HL-60 (cell line): ENCODE measurements at regions not wholly inside any gene's neighbourhood (a gene's known extent, or its start where the extent isn't known, plus 50 kb on each side); places are given as distances from the start of the nearest gene placed in this dataset.

Experiments
- POLR2AphosphoS5 ChIP-seq: IDR thresholded peaks from 2 replicates; pipeline ENCODE4 v1.6.1; 2012; ENCODE audit warnings: low read depth
- TF ChIP-seq, protein P1 (sequence below): IDR thresholded peaks from one replicate; pipeline ENCODE4 v1.5.1; 2011; ENCODE audit warnings: low read length, control low read depth, inconsistent platforms; ENCODE audit not compliant: insufficient read depth
- TF ChIP-seq, protein P2 (sequence below): IDR thresholded peaks from 2 replicates; pipeline ENCODE4 v1.6.1; 2012; ENCODE audit warnings: low read depth; ENCODE audit not compliant: insufficient replicate concordance

DNA sequence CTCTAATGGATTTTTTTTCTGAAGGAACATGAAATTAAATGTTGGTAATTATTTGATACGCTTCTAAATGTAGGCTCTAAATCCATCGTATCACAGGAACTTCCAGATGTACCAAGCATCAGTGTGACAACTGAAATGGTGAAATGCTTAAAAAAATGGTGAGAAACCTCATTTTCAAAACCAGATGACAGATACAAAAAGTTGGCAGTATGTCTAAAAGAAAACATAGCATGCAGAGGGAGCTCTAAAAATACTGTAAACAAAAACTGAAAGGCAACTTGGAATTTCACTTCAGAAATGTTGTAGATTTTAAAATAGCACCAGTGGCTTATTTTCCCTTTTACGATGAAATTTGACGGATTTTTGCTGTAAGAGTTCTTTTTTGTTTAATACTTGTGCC is 1043.6 kb upstream of the WWC1 start:
- TF ChIP-seq, protein P1, sequence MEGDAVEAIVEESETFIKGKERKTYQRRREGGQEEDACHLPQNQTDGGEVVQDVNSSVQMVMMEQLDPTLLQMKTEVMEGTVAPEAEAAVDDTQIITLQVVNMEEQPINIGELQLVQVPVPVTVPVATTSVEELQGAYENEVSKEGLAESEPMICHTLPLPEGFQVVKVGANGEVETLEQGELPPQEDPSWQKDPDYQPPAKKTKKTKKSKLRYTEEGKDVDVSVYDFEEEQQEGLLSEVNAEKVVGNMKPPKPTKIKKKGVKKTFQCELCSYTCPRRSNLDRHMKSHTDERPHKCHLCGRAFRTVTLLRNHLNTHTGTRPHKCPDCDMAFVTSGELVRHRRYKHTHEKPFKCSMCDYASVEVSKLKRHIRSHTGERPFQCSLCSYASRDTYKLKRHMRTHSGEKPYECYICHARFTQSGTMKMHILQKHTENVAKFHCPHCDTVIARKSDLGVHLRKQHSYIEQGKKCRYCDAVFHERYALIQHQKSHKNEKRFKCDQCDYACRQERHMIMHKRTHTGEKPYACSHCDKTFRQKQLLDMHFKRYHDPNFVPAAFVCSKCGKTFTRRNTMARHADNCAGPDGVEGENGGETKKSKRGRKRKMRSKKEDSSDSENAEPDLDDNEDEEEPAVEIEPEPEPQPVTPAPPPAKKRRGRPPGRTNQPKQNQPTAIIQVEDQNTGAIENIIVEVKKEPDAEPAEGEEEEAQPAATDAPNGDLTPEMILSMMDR, result no peak
- TF ChIP-seq POLR2AphosphoS5, result no peak
- TF ChIP-seq, protein P2, sequence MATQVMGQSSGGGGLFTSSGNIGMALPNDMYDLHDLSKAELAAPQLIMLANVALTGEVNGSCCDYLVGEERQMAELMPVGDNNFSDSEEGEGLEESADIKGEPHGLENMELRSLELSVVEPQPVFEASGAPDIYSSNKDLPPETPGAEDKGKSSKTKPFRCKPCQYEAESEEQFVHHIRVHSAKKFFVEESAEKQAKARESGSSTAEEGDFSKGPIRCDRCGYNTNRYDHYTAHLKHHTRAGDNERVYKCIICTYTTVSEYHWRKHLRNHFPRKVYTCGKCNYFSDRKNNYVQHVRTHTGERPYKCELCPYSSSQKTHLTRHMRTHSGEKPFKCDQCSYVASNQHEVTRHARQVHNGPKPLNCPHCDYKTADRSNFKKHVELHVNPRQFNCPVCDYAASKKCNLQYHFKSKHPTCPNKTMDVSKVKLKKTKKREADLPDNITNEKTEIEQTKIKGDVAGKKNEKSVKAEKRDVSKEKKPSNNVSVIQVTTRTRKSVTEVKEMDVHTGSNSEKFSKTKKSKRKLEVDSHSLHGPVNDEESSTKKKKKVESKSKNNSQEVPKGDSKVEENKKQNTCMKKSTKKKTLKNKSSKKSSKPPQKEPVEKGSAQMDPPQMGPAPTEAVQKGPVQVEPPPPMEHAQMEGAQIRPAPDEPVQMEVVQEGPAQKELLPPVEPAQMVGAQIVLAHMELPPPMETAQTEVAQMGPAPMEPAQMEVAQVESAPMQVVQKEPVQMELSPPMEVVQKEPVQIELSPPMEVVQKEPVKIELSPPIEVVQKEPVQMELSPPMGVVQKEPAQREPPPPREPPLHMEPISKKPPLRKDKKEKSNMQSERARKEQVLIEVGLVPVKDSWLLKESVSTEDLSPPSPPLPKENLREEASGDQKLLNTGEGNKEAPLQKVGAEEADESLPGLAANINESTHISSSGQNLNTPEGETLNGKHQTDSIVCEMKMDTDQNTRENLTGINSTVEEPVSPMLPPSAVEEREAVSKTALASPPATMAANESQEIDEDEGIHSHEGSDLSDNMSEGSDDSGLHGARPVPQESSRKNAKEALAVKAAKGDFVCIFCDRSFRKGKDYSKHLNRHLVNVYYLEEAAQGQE, result no peak
